NOMO-1 (cell line): ENCODE measurements at regions not wholly inside any gene's neighbourhood (a gene's known extent, or its start where the extent isn't known, plus 50 kb on each side); places are given as distances from the start of the nearest gene placed in this dataset.

Experiments used
- DNase-seq, 2 experiments: peaks; one replicate each; lab custom pipeline; 2025; ENCODE audit not compliant: unreplicated experiment in 2 of 2; lab: John Stamatoyannopoulos, UW

GRCh38 chr3:81291586-81291985 is 469.9 kb downstream of the GBE1 start:
- DNase-seq: no peak

DNA sequence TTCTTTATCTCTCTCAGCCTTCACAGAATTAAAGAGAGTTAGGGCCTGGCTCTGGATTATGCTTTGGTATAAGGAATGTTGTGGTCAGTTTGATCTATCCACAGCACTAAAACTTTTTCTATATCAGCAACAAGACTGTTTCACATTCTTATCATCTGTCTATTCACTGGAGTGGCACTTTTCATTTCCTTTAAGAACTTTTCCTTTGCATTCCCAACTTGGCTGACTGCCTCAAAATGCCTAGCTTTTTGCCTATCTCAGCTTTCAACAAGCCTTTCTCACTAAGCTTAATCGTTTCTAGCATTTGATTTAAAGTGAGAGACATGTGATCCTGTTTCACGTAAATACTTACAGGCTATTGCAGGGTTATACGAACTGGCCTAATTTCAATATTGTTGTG is 471.8 kb downstream of the GBE1 start:
- DNase-seq: no peak

DNA sequence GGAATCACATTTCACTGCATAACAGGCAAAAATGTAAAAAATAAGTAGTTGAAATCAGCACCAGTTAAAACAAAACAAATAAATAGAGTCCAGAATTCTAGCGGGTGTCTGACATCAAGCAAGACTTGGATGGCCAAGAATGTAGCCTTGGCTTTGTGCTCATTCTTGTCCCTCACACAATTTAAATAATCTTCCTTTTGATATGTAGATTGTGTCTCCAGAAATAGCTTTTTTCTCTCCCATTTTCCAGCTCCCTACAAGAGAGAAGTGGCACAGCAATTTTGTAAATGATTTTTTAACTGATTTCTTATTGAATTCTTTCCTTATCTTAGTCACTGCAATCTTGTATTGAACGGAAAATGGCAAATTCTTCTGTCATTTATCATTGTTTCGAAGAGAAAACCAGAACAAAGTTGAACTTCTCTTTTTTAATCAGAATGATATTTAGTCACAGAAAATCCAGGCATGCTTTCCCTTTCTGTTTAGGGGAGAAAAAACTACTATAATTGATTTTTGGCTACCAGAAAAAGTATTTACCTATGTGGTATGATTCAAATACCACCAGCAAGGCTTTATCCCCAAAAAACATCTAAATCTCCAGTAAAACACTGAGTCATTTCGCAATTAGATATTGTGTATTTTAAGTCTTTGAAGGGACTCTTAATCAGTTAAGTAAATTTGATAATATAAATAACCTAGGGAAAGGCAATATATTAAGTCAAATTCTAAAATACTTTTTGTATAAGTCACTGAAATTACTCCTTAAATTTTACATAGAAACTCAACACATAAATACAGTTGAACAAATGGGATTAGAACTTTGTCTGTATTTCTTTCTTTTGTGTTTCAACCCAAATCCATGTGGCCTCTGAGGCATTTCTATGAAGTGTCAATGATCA is 481.7 kb downstream of the GBE1 start:
- DNase-seq: no peak

GRCh38 chr3:81277853-81278252 is 483.6 kb downstream of the GBE1 start:
- DNase-seq: no peak

GRCh38 chr3:81274671-81275070 is 486.8 kb downstream of the GBE1 start:
- no peak for DNase-seq

DNA sequence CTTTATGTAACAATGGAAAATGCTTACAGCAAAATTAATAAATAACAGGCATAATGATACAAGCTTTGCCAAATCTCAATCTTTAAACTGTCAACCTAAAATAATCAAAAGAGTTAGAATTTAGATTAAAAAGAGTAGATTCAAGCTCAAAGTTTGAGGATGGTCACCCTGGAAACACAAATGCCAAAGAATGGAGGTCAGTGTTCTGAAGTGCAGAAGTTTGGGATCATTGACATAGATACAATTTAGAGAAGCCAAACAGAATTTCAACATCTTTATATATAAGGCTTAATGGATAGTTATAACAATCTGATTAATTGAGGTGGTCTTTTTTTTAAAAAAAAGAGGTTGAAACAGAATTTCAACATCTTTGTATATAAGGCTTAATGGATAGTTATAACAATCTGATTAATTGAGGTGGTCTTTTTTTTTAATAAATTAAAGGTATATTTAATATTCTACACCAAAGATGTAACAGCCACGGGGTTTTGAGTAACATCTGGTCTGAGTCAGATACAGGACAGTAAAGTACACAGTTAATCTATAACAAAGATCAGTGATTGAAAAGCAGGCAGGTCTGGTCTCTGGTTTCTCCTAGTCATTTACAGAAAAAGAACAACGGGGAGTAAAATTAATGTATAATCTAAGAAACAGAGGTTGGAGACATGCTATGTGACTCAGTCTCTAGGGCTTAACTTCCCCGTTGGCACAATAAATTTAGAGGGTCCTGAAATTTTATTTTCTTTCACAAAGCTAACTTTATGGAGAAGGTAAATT is 490.7 kb downstream of the GBE1 start:
- DNase-seq: no peak

- DNase-seq: no peak
Observed at GRCh38 chr3:81268526-81268925, 492.9 kb downstream of the GBE1 start.

- DNase-seq: no peak
Observed at GRCh38 chr3:81261996-81262395, 499.4 kb downstream of the GBE1 start.

GRCh38 chr3:81255463-81255862 is 506.0 kb downstream of the GBE1 start:
- DNase-seq: no peak

- no peak for DNase-seq
Observed at GRCh38 chr3:81251096-81251495, 510.3 kb downstream of the GBE1 start.

DNA sequence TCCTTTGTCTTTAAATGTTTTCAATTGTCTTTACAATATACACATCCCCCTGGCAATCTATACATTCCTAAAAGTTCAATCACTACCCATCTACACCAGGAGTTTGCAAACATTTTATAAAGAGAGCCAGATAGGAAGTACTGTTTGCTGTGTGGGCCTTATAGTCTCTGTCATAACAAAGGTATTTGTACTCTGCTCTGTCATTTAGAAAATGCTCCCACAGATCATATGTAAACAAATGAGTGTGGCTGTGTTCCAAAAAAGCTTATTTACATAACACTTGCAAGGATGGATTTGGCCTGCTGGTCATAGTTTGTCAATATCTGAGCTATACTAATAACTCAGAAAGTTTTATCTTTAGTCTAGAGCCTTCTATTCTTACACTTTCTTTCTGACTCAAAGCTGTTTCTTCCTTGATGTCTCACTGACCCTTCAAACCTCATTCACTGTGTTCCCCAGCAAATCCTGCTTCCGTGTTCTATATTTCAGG is 511.9 kb downstream of the GBE1 start:
- DNase-seq: no peak

- no peak for DNase-seq
Observed at GRCh38 chr3:81245501-81245900, 515.9 kb downstream of the GBE1 start.

DNA sequence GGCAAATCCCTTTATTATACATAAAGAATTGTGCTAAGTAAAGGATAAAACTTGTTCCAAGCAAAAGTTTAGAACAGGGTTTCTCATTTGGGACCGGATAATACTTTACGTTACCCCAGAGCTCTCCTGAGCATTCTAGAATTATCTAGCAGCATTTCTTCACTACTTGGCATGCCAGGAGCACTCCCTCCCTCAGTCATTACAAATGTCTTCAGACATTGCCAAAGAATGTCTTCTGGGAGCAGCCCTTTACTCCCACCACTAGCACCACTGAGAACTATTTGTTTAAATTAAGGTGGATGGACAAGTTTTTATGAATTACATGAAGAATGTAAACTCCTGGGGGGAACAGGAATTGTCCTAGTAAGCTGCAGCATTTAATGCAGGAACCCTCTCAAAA is 516.4 kb downstream of the GBE1 start:
- DNase-seq: no peak

DNA sequence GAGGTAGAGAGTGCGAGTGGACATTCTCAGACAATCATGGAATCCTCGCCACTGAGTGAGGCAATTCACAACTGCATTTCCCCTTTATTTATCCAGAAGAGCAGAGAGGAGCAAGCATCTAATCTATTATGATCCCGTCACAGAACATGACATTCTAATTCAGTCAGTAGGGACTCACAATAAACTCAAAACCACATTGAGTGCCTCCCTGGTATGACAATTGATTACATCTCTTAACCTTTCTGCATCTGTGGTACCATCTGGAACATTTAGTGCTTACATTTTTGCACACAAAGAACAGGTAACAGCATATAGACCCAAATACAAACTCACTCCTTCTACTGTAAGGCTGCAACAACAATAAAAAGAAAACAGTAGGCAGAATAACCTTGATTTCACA is 517.2 kb downstream of the GBE1 start:
- no peak for DNase-seq

DNA sequence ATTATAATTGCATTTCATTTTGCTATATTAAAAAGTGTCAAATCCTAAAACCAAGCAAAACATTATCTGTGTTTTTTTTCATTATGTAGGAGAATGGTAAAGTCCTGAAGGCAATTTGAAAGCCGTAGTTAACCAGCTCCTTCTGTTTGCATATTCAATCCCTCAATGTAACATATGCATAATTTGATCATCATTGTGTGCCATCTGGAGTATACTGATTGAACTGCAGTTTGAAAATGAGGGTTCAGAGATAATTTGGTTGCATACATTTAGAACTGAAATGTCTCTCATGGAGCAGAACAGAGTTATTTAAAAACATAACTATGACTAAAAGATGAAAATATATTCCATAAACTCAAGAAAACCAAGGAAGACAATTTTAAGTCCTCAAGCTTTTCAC is 518.6 kb downstream of the GBE1 start:
- no peak for DNase-seq

GRCh38 chr3:81237181-81237580 is 524.3 kb downstream of the GBE1 start:
- DNase-seq: no peak

DNA sequence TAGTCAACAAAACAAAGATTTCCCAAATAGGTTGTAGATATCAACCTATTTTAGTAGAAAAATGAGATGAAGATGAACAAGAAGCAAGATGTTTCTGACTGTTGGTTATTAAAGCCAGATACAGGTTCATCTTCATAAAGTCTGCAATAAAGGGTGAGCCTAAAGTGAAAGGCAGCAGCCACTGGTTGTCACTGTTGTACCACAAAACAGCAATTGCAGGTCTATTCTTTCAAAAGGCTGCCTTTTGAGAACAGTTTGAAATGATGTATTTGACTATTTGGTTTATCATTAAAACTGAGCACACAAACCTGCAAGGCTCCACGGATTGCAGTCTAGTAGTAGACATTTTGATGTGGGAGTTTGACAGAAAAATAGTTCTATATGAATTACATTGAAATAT is 543.4 kb downstream of the GBE1 start:
- DNase-seq: no peak

DNA sequence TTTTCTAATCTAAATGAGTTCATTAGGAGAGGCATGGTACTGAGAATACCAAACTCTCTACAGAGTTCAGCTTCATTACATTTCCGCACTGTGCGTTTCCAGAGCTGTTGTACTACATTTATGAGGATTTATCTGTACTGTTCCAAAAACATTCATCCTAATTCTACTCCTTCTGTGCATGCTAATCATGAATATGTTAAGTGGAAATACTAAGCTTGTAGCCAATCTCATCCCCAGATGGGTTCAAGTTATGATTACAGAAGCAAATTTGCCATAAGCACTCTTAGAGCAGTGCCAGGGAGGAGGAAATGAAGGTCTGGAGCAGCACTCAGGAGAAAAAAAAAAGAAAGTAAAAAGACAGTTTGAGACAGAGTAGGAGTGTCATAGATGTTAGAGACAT is 544.3 kb downstream of the GBE1 start:
- no peak for DNase-seq

- no peak for DNase-seq
Observed at GRCh38 chr3:81216192-81216591, 545.3 kb downstream of the GBE1 start.

DNA sequence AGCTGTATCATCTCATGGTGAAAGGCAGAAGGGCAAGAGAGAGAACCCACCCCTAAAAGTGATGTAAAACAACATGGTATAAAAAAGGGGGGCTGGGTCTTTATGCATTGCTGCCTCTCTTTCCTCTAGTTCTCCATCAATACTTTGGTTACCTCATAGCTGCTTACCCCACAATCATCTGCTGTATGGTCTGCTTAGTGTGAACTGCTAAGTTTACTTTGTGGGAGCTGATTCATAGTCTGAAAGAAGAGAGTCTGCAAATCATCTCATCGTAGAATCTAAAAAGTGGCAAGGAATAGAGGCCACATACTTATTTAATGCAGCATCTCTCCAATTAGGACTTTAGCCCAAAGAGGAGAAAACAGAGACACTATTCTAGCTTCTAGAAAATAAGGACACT is 546.8 kb downstream of the GBE1 start:
- DNase-seq: no peak

DNA sequence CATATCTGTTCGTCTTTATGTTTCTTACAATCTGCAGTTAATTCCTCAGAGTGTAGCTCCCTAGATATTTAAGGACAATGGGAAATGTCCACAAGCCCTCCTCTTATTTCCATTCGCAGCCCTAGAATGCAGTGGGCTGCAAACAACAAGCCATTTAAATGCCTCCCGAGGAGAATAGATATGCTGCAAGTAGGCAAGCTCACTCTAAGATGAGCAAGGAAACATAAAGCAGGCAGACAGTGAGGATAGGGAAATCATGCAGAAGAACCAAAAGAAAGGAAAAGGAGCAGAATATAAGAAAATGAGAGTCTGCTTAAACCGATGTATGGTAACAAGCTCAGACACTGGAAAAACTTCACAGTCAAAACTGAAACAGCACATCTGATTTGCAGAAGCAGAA is 561.9 kb downstream of the GBE1 start:
- DNase-seq: no peak

DNA sequence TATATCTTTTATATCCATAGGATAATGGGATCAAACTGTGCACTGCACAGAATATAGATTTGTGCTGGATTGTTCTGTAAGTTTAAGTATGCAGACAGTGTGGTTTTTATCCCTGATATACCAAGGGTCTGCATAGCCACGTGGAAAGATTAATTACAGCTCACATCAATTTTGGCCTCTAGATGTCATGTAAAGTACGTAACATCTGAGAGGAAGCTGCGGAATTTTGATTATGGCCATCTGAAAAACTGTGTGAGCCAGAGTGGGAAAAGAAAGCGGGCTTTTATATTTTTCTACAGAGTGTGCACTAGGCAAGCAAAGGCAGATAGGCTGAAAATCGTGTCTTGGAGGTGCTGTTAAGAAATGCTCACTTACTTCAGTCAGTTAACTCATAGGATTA is 562.7 kb downstream of the GBE1 start:
- no peak for DNase-seq
